ENCODE measurements at regions not wholly inside any gene's neighbourhood (a gene's known extent, or its start where the extent isn't known, plus 50 kb on each side); places are given as distances from the start of the nearest gene placed in this dataset.

DNA sequence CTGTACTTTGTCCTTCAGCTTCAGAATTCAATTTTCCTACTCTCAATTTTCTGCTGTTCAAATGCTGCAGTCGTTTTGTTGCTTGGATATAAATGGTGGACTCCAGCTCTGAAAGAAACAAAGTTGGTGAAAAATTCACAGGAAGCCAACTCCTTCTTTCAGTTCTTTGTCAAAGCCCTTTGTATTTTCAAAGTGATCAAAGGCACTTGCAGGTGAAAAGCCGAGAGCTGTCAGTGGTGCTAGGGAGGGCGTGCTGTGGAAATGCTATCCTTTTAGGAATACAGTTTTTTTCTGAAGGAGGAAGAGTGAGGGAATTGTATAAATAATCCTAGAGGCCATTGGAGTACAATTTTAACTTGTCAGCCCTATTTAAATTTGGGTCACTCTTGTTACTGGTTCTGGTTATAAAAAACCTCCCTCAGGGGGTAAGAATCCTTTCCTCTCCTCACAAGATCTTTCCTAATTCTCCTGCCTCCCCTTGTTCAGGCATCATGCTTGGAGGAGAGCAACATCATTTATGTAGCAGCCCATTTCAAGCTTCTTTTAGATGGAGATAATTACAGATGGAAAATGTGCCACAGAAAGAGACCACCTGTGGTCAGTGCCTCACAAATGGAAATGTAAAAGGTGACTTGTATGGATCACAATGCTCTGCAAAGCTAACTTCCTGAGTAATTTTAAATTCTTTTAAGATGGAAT is 62.5 kb upstream of the GHR start:
- no peak for DNase-seq

DNA sequence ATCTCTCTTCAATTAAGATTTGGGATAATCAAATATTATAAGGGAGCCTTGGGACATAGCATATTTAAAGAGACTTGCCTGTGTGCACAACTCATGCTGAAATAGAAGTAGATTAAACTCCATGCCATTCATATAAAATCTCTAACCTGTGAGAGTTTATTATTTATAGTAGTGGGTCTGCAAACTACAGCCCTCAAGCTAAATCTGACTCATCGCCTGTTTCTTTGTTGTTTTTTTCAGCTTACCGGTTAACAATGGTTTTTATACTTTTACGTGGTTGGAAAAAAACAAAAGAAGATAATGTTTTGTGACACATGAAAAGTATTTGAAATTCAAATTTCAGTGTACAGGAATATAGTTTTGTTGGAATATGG is 61.9 kb upstream of the GHR start:
- no peak for DNase-seq

DNA sequence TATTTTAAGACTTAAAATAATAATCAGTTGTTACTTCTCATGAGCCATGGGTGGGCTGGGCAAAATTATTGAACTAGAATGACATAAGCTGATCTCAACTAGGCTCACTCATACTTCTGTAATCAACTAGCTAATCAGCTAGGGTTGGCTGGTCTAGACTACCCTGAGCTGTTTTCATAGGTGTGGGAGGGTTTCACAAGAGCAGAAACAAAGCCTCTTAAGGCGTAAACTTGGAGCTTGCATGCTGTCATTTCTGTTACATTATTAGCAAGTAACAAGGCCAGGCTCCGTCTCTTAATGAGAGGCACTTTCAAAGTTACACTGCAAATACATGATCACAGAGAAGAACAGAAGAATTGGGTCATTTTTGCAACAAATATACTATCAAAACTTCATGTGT is 57.2 kb upstream of the GHR start:
- no peak for DNase-seq
